ENCODE measurements at regions not wholly inside any gene's neighbourhood (a gene's known extent, or its start where the extent isn't known, plus 50 kb on each side); places are given as distances from the start of the nearest gene placed in this dataset.
"Not testable (repeated sequence)": the region's sequence is repeated elsewhere in the genome, so short reads cannot be mapped to it uniquely, and the experiment has no call there.

DNA sequence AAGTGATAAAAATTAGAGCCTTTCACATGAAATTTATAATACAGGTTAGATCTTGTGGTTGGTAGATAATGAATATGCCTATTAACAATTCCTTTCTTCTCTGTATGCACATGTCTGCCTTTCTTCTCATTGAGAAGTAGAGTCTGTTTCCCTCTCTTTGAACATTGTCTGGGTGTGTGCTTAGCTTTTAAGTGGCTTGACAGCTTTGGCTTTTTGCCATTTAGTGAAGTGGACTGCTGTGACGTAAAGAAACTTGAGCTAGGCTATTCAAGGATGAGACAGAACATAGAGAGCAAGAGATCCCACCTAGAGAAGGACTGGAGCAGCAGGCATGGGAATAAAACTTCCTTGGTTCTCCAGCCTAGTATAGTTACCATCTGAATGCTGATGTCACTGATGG lies 996.7 kb upstream of the CELF2 start:
- no peak for DNase-seq

DNA sequence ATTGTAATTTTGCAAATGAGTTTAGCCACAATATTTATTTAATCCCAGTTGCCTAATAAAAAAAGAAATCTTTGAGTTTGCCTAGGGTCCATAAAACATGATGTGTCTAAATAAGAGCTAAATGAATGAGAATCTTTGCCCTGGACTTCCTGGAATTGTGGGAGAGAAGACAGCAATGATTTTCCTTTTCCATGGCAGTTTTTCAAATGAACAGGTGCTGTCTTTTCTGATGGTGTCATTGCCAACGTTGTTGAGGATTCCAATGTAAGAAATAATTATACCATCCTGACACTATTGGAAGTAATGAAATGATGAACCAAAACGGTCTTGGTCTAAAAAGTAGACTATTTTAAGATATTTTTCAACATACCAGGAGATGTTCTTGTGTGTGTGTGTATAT lies 984.7 kb upstream of the CELF2 start:
- DNase-seq = no peak

DNA sequence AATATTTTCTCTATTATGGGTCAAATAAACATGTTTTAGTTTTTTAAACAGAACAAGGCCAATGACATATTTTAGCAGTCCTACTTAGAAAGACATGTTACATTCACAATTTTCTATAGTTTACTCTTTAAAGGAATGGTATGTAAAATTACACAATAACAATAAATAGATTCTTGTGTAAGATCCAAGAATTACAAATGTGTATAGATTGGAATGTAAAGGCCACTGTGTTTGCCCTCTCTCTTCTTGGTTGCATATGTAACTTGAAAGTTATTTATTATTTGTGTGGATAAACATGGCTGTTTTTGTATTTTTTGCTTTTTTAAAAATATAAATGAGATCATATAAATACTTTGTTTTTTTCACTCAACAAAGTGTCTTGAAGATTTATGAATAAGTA lies 979.3 kb upstream of the CELF2 start:
- DNase-seq = no peak

DNA sequence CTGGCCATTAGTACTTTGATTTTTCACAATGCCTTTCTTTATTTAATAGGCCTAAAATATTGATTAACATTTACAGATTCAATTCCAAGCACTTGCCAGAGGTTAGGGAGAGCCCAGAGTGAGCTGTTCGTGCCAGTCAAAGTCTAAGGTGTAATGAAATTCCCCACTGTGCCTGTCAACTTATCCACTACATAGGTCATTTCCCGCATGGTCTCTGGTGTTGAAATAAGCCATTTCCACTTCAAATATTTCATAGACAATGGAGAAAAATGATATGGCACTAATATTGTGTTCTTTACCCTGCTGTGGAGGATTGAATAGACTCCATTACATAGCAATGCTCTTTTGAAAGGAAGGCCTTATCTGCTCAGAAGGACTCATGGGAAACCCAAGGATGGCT lies 978.1 kb upstream of the CELF2 start:
- no peak for DNase-seq

DNA sequence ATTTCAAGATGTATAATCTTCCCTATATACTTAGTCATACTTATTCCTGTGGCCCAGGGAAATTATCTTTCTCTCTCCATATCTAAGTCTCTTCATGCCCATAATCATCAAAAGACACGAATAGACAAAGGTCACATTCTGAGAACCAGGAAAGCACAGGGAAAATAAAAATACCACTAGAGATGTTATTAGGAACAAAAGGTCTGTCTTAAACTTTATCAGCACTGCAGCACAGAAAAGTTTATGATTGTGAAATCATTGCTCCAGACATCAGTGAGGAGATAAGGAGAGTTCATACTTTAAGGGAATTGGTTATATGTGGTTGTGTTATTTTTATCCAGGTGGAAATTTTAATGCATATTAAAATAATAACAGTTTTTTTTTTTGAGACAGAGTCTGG lies 974.6 kb upstream of the CELF2 start:
- no peak for DNase-seq

DNA sequence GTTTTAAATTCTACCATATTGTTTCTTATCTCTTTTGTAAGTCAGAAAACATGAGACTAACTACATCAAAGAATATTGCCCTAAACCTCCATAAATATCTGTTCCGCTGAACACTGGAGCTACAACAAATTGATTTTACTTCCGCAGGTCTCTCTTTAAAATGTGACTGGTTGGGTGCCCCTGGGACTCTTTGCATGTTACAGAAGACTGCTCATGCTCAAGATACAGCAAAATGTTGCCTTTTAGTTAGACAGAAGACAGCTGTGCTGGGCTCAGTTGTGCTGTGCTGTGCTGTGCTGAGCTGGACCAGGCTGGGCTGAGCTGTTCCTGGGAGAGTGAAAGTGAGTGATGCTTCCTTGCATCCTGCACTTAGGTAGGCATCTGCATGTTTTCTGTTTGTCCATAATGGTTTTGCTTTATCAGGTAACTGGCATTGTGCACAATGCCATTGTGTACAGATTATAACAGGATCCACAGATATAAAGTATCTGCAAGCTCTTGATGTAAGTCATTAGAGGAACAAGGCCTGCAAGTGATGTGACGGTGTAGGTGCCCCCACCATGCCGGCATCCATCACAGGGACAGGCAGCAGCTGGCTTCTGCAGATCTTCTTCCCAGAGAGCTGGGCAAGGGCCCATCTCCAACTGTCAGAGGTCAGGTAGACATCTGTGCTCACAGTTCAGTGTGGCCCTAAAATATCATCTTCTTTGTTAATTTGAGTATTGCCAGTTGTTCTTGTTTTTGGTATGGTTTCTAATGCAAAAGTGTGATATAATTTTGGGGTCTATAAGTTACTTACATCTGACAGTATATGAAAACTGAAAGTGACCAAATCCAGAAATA lies 972.5 kb upstream of the CELF2 start:
- DNase-seq = no peak

DNA sequence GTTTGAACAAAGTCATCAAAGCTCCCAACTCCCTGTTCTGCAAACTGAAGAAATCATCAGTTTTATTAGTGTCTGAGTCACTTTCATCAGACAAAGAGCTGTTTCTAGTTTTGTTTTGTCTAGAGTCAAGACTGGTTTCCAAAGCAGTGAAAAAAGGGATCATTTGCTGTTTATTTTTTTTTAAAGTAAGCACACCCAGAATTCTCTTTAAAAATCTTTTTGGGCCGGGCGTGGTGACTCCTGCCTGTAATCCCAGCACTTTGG lies 972.0 kb upstream of the CELF2 start:
- no peak for DNase-seq

DNA sequence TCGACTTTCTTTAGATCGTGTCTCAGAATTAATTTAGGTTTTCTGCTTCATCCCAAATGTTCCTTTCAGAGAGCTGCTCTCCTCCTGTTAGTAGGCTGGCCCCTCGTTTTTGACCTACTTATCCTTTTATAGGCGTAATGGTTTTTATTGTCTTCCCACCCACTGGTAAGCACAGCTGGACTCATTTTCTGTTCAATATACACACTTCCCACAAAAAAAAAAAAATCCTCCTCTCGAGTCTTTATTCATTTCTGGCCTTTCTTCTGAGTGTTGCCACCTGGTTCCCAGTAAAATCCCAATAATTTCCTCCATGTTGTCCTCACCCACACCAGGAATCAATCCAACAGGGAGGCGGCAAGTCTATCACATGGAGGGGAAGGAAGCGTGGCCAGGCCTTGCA lies 970.2 kb upstream of the CELF2 start:
- no peak for DNase-seq

DNA sequence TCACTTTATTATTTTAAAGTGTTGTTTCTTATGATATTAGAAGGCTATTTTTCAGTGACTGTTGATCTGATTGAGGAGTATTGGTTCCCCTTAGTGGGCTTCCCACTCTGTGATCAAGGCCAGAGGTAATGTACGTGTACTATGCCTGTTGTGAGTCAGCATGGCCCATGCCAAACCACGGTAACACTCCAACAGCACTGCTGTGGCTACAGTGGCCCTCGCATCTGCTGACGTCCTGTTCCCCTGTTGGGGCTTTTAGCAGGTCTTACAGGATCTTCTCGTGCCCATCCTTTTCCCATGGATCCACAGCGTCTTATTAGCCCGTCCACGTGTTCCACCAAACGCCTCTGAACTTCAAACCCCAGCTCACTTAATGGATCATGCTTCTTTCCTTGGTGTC lies 964.6 kb upstream of the CELF2 start:
- no peak for DNase-seq

DNA sequence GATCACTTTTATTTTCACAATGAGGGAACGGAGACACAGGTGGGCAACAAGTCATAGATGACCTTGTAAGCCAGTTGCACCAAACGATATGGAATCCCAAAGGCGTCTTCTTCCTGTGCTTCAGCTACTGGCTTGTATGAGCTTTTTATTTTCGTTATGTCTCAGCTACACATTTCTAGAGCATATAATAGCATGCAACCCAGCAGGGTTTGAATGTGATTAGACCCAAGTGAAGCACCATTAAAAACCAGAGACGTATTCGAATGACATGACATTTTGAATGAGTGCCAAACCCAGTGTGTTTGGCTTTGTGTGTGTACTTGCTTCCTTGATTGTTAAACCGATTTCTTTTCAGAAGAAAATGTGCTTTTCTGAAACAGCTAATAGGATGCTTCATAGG lies 963.2 kb upstream of the CELF2 start:
- no peak for DNase-seq

DNA sequence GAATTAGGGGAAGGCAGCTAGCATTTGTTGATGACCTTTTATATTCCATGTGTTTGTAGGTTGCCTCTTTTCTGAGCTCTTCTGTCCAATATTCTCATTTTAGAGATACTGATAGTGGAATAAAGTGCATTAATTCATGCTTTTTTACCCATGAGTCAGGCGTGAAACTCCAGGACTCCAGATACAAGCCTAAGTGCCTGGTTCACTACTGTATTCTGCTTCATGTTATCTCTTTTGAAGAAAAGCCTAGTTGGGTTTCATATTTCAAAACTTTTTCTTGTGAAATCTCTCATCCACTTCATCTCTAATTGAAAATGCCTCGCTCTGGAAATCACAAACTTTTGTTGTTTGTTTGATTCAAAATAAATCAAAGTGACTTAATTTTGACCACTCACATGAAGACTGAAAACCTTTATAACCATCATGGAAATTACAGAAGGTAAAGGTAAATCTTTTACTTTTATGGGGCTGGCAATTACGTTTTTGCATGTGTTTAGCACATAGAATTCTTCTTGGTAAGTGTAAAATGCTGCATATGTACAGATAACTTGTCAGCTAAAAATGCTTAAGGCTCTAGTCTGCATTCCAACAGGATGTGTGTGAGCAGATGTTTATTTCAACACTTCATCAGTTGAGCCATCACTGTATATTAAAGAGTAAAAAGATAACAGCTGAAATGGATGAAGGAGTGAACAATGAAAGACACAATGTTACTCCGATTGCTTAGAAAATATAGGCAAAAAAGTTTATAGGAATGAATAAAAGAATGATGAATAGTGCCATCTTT lies 961.8 kb upstream of the CELF2 start:
- DNase-seq = no peak

DNA sequence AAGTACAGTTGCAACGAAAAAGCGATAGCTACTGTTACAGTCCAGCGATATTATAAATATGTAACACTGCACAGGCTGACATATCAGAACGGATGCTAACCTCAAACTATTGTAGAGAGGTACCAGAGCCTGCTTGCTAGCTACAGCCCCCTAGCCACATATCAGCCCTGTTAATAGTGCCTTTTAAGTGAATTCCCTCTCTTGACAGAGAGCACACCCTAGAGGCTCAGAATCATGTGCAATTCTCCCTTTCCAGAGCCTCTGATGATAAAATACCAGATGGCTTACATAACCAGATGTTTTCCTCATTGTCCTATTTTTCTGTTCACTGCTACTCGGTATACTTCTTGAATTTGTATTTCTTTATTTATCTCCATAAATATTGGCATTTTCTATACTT lies 960.7 kb upstream of the CELF2 start:
- DNase-seq = no peak

DNA sequence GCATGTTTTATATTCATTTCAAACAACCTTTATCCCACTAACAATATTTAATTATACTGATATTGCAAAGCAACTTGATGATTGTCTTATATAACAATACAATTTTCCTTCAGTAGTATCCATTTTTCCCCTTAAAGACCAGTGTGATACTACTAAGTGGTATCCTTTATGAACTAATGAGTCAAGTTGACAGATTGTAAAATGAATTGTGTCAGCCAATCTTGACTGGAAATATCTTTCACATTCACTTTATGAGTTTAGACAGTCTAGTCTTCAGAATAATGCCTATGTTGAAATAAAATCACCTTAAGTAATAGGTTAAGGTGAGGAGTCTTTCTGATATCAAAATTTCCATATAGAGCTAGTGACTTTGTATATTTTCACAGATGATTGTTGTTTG lies 950.0 kb upstream of the CELF2 start:
- no peak for DNase-seq

DNA sequence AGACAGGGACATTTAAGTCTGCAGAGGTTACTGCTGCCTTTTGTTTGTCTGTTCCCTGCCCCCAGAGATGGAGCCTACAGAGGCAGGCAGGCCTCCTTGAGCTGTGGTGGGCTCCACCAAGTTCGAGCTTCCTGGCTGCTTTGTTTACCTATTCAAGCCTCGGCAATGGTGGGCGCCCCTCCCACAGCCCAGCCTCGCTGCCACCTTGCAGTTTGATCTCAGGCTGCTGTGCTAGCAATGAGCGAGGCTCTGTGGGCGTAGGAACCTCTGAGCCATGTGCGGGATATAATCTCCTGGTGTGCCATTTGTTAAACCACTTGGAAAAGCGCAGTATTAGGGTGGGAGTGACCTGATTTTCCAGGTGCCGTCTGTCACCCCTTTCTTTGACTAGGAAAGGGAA lies 942.8 kb upstream of the CELF2 start:
- not testable (repeated sequence) for DNase-seq

DNA sequence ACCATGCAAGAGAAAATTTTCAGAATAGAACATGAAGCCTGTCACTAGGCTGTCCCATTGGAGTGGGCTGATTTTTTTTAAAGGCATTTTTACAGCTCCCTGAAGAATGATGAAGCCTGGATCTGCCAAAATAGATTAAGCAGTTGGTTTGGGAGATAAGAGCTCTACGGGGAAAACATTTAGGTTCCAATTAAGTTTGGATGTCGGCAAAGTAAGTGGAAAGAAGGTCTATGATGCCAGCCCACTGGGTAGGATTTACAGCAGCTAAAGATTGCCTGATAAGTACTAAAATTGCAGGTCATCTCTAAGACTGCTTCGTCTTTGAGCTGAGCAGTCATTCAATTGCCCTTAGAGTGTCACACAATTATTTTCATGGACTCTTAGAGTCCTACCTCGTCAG lies 939.2 kb upstream of the CELF2 start:
- no peak for DNase-seq

DNA sequence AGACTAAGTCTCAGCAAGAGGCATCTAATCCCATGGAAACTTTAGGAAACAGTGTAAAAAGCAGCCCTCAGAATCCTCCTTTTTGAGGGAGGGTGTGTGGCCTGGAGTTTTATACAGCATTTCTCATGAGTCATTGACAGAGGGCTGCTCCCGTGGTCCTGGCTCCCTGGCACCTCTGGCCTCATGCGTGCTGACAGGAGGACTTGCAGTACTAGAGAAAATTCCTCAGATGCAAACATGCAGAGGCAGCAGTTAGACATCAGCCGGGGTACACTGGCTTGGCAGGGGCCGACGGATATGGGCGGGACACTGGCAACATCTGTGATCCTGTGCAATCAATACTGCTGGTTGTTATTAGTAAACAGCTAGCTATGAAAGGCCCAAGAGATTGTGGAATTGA lies 925.1 kb upstream of the CELF2 start:
- DNase-seq = no peak

DNA sequence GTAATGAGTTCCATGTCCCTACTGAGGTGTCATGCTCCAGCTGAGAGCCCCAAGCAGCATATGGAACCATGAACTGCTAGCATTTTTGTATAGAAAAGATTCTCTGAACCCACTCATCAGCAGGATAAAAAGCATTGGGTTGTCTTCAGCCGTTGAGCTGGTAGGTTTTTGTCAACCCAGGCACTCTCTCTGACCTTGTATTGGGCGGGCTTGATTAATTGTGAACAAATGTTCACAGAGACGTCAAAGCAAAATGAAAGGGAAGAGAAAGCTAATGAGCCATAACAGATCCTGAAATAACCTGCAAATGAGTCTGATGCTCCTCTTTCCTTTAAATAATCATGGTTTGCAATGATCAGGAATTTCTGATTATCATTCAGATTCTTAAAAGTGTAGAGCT lies 924.7 kb upstream of the CELF2 start:
- no peak for DNase-seq

DNA sequence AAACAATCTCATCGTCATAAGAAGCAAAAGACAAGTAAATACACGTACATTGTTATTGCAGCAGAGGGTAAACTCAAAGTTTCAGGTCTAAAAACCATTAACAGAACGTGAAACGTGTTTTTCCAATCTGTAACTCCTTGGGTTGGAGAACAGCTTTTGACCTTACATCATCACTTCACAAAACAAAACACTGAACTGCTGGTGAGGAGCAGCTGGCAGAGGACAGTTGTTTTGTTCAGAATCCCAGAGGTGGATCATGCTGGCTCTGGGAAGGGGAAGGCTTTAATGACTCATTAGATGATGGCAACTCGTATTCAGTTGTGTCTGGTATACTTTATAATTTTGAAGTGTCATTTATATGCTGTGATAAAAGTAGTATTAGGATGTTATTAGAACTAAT lies 923.0 kb upstream of the CELF2 start:
- DNase-seq = no peak

DNA sequence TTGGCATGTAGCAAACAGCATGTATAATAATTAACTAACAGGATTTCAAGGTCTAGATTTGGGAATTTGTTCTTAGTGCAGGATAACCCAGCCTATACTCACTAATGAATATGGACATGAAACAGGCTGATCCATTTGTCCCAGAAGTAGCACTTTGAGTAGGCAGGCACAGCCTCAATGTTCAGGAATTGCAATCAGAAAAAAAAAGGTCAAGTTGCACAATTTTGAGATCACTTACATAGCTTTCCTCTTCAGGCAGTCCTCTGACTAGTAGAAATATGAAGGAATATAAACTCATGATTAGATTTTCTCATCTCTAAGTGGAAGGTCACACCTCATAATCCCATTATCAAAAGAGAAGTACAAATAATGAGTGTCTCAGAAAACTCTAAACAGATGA lies 921.4 kb upstream of the CELF2 start:
- no peak for DNase-seq

DNA sequence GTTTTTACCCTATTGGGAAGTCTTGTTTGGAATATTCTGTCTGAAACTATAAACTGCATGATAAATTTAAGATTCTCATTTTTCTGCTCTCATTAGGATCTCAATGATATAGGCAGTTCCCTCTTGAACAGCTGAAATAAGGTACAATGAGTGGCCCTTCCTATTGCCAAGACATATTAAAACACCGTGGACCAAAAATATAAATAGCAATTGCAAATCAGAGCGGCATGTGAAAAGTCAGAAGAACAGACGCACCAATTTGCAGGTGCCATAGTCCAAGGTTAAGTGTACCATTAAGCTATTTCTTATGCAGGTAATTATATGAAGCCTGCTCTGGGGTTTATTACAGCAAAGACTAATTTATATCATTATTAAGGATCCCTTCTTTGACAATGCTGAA lies 920.8 kb upstream of the CELF2 start:
- DNase-seq = no peak

DNA sequence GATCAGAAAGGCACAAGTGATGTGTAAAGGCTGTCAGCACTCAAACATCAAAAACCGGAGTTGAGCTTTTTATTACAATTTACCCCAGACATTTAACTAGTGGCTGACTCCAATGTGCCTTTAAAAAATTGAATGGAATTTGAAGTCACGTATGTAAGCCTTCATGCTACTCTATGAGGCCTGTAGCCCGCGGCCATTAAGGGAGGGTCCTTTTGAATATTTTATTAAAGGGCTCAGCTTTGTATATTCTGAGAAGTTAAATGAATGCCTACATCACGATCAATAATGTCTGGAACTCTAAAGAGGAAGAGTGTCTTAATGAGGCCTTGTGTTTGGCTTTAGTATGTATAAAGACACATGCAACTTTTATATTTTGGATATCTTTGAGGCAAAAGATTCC lies 916.6 kb upstream of the CELF2 start:
- DNase-seq = no peak

DNA sequence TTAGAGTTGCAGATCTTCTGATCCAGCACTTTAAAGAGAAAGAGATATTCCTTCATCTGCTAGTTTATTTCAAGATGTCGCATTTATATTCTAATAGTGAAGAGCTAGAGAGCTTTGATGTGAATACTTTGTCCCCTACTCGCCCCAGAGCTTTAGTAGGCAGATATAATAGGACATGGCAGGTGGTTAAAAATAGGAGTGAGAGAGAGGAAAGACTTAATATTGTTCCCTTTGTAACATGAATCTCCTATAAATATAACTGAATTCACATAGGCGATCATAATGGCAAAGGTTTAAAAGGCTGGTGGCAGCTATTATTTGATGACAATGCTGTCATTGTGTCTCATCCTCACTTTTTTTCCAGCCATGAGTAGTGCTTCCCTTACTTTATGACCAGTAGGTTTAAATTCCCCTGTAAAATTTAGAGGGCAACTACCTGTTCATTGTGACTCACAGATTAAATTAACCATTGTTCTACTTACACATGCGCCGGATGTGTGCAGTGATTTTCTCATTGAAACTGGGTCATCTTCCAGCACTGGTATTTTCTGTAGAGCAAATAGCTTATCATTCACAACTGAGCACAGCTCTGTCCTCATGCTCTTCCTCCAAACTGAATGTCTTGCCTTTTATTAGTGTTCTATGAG lies 906.7 kb upstream of the CELF2 start:
- no peak for DNase-seq

DNA sequence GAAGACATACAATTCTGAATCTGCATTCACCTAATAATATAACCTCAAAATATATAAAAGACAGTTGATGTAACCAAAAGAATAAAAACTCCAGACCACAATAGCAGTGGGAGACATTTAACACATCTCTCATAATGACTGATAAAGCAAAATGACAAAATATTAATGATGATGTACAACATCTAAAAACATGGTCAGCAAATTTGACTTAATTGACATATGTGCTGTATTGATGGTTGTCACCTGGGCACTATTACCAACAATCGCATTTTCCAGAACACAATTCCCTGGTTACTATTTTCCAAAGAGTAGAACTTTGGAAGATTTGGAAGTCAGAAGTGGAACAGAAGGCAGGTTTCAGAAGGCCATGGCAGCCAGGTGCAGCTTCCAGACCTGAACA lies 899.5 kb upstream of the CELF2 start:
- no peak for DNase-seq

DNA sequence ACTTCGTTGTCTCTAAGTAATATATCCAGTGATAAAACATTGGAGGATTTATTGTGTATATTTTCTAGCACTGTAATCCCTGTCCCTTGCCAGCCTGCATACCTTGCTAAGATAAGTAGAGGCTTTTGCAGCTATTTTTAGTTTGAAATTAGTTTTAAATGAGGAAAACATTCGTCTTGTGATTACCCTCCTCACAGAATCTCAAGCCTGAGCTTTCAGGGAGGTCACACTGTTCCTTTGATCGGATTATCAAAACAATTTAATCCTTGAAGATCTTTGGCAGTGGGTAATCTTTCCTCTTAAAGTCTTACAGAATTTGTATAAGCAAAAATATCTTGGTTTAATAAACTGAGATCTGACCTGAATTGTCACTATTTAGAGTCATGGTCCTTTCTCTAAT lies 897.0 kb upstream of the CELF2 start:
- no peak for DNase-seq

Measured in CD4-positive, alpha-beta T cell treated with Interleukin-12 subunit alpha and Interleukin-12 subunit beta, for 1 hour (primary cell).